Left ventricle myocardium inferior (tissue), 1 donor: ENCODE measurements at regions not wholly inside any gene's neighbourhood (a gene's known extent, or its start where the extent isn't known, plus 50 kb on each side); places are given as distances from the start of the nearest gene placed in this dataset.

Experiments used
- DNase-seq: peaks from one replicate; pipeline ENCODE4 v3.0.0-alpha.2; 2020
- H3K27ac ChIP-seq: fragments of 200-600 bp; replicated peaks from 2 replicates; pipeline ENCODE4 v1.8.0; 2021
- H3K27me3 ChIP-seq: fragments of 200-600 bp; 2 replicates; pipeline ENCODE4 v1.8.0; 2021; ENCODE audit warnings: low read depth
- H3K36me3 ChIP-seq: fragments of 200-600 bp; 2 replicates; pipeline ENCODE4 v1.8.0; 2021
- H3K4me1 ChIP-seq: fragments of 200-600 bp; 2 replicates; pipeline ENCODE4 v1.8.0; 2021
- H3K4me3 ChIP-seq: fragments of 200-600 bp; 2 replicates; pipeline ENCODE4 v1.8.0; 2021; ENCODE audit warnings: mild to moderate bottlenecking, moderate library complexity
- H3K9me3 ChIP-seq: fragments of 200-600 bp; replicated peaks from 2 replicates; pipeline ENCODE4 v1.8.0; 2021
- intact Hi-C: fragments of 100-400 bp; cut with micrococcal nuclease; formaldehyde crosslinking; loops from one replicate; pipeline ENCODE4 v1.11.0; 2022
- TF ChIP-seq, protein P1 (sequence below): fragments of 200-600 bp; IDR thresholded peaks from 2 replicates; pipeline ENCODE4 v1.8.0; 2021; ENCODE audit warnings: antibody characterized with exemption, mild to moderate bottlenecking, borderline replicate concordance
- donor health status: DM: no; HTN: yes; CAD: no; lungs with severe emphysema.

DNA sequence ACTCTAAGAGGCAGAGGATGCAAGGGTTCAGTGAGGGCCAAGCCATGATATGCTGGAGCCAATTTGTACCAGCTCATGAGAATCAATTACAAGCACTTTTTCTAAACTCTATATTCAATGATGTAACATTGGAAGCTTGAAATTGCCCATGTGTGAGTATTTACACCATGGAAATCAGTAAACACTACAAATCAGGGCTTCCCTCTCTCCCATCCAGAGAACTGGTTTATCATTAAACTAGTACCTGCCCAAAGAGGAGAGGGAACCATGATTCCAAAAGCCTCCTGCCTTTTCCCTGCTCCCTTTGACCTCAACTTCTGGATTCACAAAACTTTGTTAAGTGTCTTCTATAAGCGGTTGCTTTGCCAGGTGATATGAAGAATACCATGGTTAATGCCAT is 52.5 kb upstream of the BICC1 start:
- no peak for DNase-seq
- H3K9me3 ChIP-seq = peaks cover 29% of the 10 kb centered on the region

DNA sequence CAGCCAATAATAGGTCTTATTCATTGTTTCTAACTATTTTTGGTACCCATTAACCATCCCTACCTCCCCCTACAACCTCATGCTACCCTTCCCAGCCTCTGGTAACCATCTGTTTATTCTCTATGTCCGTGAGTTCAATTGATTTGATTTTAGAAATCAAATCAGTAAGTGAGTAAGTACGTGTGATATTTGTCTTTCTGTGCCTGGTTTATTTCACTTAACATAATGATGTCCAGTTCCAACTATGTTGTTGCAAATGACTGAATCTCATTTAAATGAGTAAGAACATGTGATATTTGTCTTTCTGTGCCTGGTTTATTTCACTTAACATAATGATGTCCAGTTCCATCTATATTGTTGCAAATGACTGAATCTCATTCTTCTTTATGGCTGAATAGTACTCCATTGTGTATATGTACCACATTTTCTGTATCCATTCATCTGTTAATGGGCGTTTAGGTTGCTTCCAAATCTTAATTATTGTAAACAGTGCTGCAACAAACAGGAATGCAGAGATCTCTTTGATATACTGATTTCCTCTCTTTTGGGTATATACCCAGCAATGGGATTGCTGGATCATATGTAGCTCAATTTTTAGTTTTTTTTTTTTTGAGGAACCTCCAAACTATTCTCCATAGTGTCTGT is 49.7 kb upstream of the BICC1 start:
- Histone ChIP-seq H3K4me1 (no peaks in the 10 kb centered on the region), H3K36me3 (no peaks in the 10 kb centered on the region), H3K9me3 (peaks cover 29% of the 10 kb centered on the region), H3K27ac (no peak overlapping the region), H3K27me3 (no peaks in the 10 kb centered on the region), H3K4me3 (no peak overlapping the region)
- DNase-seq = no peak
- intact Hi-C loops = no loop called here
- TF ChIP-seq, protein P1, sequence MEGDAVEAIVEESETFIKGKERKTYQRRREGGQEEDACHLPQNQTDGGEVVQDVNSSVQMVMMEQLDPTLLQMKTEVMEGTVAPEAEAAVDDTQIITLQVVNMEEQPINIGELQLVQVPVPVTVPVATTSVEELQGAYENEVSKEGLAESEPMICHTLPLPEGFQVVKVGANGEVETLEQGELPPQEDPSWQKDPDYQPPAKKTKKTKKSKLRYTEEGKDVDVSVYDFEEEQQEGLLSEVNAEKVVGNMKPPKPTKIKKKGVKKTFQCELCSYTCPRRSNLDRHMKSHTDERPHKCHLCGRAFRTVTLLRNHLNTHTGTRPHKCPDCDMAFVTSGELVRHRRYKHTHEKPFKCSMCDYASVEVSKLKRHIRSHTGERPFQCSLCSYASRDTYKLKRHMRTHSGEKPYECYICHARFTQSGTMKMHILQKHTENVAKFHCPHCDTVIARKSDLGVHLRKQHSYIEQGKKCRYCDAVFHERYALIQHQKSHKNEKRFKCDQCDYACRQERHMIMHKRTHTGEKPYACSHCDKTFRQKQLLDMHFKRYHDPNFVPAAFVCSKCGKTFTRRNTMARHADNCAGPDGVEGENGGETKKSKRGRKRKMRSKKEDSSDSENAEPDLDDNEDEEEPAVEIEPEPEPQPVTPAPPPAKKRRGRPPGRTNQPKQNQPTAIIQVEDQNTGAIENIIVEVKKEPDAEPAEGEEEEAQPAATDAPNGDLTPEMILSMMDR = no peak

More for the DNA sequence above, 52.5 kb upstream of the BICC1 start:
- Histone ChIP-seq H3K27ac (no peak overlapping the region), H3K4me1 (no peaks in the 10 kb centered on the region), H3K4me3 (no peak overlapping the region), H3K36me3 (no peaks in the 10 kb centered on the region), H3K27me3 (no peaks in the 10 kb centered on the region)
- TF ChIP-seq, protein P1 = no peak
- intact Hi-C loops = no loop called here
